Chondrocyte (in vitro differentiated cells): ENCODE measurements at regions not wholly inside any gene's neighbourhood (a gene's known extent, or its start where the extent isn't known, plus 50 kb on each side); places are given as distances from the start of the nearest gene placed in this dataset.

Experiments used
- DNase-seq: peaks from one replicate; pipeline ENCODE4 v3.0.0; 2021; ENCODE audit warnings: mixed read lengths, low spot score
- H3K27ac Mint-ChIP-seq: one replicate; pipeline ENCODE4 v1.8.0; 2021; ENCODE audit warnings: mild to moderate bottlenecking, moderate library complexity, mixed read lengths; ENCODE audit not compliant: unreplicated experiment
- H3K27me3 Mint-ChIP-seq: 2 replicates; pipeline ENCODE4 v1.8.0; 2021; ENCODE audit warnings: low read depth, mixed read lengths
- H3K36me3 Mint-ChIP-seq: 2 replicates; pipeline ENCODE4 v1.8.0; 2021; ENCODE audit warnings: low read depth, mixed read lengths
- H3K4me1 Mint-ChIP-seq: 2 replicates; pipeline ENCODE4 v1.8.0; 2021; ENCODE audit warnings: low read depth, mild to moderate bottlenecking, mixed read lengths
- H3K4me3 Mint-ChIP-seq: one replicate; pipeline ENCODE4 v1.8.0; 2021; ENCODE audit warnings: mild to moderate bottlenecking, moderate library complexity, mixed read lengths; ENCODE audit not compliant: unreplicated experiment
- H3K9me3 Mint-ChIP-seq: 2 replicates; pipeline ENCODE4 v1.8.0; 2021; ENCODE audit warnings: low read depth, mixed read lengths
- CTCF ChIP-seq: fragments of 200-600 bp; sonication (generic); IDR thresholded peaks from 2 replicates; pipeline ENCODE4 v1.5.0; 2021; ENCODE audit warnings: antibody characterized with exemption, mild to moderate bottlenecking, moderate library complexity

- DNase-seq = no peak
- no peak overlapping the region for H3K27ac Mint-ChIP-seq
- no peak for TF ChIP-seq CTCF
- H3K9me3 Mint-ChIP-seq = peaks cover 24% of the 10 kb centered on the region
- no peaks in the 10 kb centered on the region for H3K36me3 Mint-ChIP-seq
- H3K4me3 Mint-ChIP-seq = no peak overlapping the region
- no peaks in the 10 kb centered on the region for H3K4me1 Mint-ChIP-seq
- H3K27me3 Mint-ChIP-seq = peaks cover 2% of the 10 kb centered on the region
These were observed 79.9 kb upstream of the ADGRG2 start for GRCh38 chrX:19202171-19202570.

GRCh38 chrX:19204636-19205035 is 82.4 kb upstream of the ADGRG2 start:
- Mint-ChIP-seq H3K9me3 (peaks cover 14% of the 10 kb centered on the region), H3K4me3 (no peak overlapping the region)

GRCh38 chrX:19212037-19212436 is 89.8 kb upstream of the ADGRG2 start:
- Mint-ChIP-seq H3K9me3 (no peaks in the 10 kb centered on the region), H3K27me3 (peaks cover 5% of the 10 kb centered on the region), H3K27ac (no peak overlapping the region), H3K36me3 (no peaks in the 10 kb centered on the region), H3K4me1 (no peaks in the 10 kb centered on the region), H3K4me3 (no peak overlapping the region)
- TF ChIP-seq CTCF = no peak
- no peak for DNase-seq

More at GRCh38 chrX:19204636-19205035, 82.4 kb upstream of the ADGRG2 start:
- Mint-ChIP-seq H3K27ac (no peak overlapping the region), H3K4me1 (no peaks in the 10 kb centered on the region), H3K27me3 (peaks cover 5% of the 10 kb centered on the region), H3K36me3 (no peaks in the 10 kb centered on the region)
- DNase-seq = no peak
- no peak for TF ChIP-seq CTCF

- Mint-ChIP-seq H3K4me1 (no peaks in the 10 kb centered on the region), H3K27me3 (peaks cover 5% of the 10 kb centered on the region), H3K4me3 (no peak overlapping the region), H3K9me3 (no peaks in the 10 kb centered on the region), H3K27ac (no peak overlapping the region), H3K36me3 (no peaks in the 10 kb centered on the region)
- TF ChIP-seq CTCF = no peak
- no peak for DNase-seq
These were observed 91.4 kb upstream of the ADGRG2 start for GRCh38 chrX:19213610-19214152.

GRCh38 chrX:19214311-19214710 is 92.0 kb upstream of the ADGRG2 start:
- Mint-ChIP-seq H3K9me3 (no peaks in the 10 kb centered on the region), H3K27ac (no peak overlapping the region), H3K27me3 (peaks cover 5% of the 10 kb centered on the region), H3K4me3 (no peak overlapping the region), H3K36me3 (no peaks in the 10 kb centered on the region), H3K4me1 (no peaks in the 10 kb centered on the region)
- no peak for DNase-seq
- TF ChIP-seq CTCF = no peak
